HepG2 (cell line): ENCODE measurements at regions not wholly inside any gene's neighbourhood (a gene's known extent, or its start where the extent isn't known, plus 50 kb on each side); places are given as distances from the start of the nearest gene placed in this dataset.

Source experiments
- ZNF773 ChIP-seq: sonication (generic); formaldehyde crosslinking; IDR thresholded peaks from 2 replicates; pipeline ENCODE4 v1.4.0; 2020; ENCODE audit warnings: missing genetic modification reagents, borderline replicate concordance
- TF ChIP-seq, protein P1 (sequence below), 2 experiments: sonication (generic) in 1 of 2; formaldehyde crosslinking in 1 of 2; IDR thresholded peaks; 2 replicates each; pipeline versions ENCODE4 v1.5.1 to v1.6.1; 2011 to 2020; ENCODE audit warnings: borderline replicate concordance in 1 of 2, low read depth in 1 of 2, low read length in 1 of 2, mild to moderate bottlenecking in 1 of 2, missing genetic modification reagents in 1 of 2, moderate library complexity in 1 of 2
- TF ChIP-seq, protein P2 (sequence below): sonication (generic); formaldehyde crosslinking; IDR thresholded peaks from 2 replicates; pipeline ENCODE4 v1.5.0; 2020; ENCODE audit warnings: mild to moderate bottlenecking, missing genetic modification reagents, moderate library complexity

DNA sequence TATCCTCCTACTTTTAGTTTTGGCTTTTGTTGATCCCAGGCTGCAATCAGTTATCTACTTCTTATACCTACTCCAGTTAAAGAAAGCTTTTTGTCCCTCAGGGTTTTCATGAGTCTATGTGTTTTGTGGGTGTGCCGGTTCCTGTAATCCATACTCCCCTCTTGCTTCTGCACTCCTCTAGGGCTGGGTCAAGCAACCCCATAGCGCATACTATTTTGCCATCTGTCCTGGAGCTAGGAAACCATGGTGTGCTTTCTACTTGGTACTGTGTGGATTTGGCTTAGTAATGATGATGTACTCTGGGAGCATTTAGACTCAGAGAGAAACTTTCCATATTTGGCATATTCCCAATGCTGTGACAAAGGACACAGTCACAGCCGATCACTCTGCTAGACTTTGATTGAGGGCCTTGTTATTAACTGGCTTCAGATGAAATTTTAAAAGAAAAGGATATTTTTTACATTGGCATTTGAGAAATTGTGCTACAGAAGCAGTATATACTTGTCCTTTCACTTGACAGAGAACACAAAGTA lies 86.1 kb upstream of the GRXCR1 start:
- TF ChIP-seq, protein P1, sequence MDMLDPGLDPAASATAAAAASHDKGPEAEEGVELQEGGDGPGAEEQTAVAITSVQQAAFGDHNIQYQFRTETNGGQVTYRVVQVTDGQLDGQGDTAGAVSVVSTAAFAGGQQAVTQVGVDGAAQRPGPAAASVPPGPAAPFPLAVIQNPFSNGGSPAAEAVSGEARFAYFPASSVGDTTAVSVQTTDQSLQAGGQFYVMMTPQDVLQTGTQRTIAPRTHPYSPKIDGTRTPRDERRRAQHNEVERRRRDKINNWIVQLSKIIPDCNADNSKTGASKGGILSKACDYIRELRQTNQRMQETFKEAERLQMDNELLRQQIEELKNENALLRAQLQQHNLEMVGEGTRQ (IDR thresholded peaks at IDR 0.05; ENCODE audit: low read depth, low read length) = no peak
- TF ChIP-seq, protein P1 (CRISPR knock-in tag; IDR thresholded peaks at IDR 0.05; ENCODE audit: borderline replicate concordance) = no peak
- TF ChIP-seq, protein P2, sequence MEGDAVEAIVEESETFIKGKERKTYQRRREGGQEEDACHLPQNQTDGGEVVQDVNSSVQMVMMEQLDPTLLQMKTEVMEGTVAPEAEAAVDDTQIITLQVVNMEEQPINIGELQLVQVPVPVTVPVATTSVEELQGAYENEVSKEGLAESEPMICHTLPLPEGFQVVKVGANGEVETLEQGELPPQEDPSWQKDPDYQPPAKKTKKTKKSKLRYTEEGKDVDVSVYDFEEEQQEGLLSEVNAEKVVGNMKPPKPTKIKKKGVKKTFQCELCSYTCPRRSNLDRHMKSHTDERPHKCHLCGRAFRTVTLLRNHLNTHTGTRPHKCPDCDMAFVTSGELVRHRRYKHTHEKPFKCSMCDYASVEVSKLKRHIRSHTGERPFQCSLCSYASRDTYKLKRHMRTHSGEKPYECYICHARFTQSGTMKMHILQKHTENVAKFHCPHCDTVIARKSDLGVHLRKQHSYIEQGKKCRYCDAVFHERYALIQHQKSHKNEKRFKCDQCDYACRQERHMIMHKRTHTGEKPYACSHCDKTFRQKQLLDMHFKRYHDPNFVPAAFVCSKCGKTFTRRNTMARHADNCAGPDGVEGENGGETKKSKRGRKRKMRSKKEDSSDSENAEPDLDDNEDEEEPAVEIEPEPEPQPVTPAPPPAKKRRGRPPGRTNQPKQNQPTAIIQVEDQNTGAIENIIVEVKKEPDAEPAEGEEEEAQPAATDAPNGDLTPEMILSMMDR (CRISPR knock-in tag) = no peak
- TF ChIP-seq ZNF773 (CRISPR knock-in tag) = no peak
